DND-41 (cell line): ENCODE measurements at regions not wholly inside any gene's neighbourhood (a gene's known extent, or its start where the extent isn't known, plus 50 kb on each side); places are given as distances from the start of the nearest gene placed in this dataset.
A peak's percentile ranks its signal among the peaks of the same experiment; 100 is the strongest.

Experiments
- ATAC-seq: fragments of 200-7000 bp; cut with Tn5 transposase; 3 replicates; pipeline ENCODE4 v1.9.1; 2021; ENCODE audit warnings: low read depth; ENCODE audit not compliant: insufficient read depth
- DNase-seq: peaks from one replicate; pipeline ENCODE4 v3.0.0-alpha.2; 2020
- H2AFZ ChIP-seq: 2 replicates; pipeline ENCODE4 v1.6.0; 2012; ENCODE audit warnings: low read depth, low read length
- H3K27ac ChIP-seq: 2 replicates; pipeline ENCODE4 v1.5.1; 2012; ENCODE audit warnings: low read length, inconsistent platforms
- H3K27me3 ChIP-seq: fragments of 200-600 bp; sonication (generic); 2 replicates; pipeline ENCODE4 v1.6.0; 2012; ENCODE audit warnings: low read length, mild to moderate bottlenecking, inconsistent platforms; ENCODE audit not compliant: insufficient read depth, poor library complexity
- H3K36me3 ChIP-seq: 2 replicates; pipeline ENCODE4 v1.5.1; 2012; ENCODE audit warnings: low read length, inconsistent platforms; ENCODE audit not compliant: insufficient read depth
- H3K4me1 ChIP-seq: 2 replicates; pipeline ENCODE4 v1.5.1; 2012; ENCODE audit warnings: mild to moderate bottlenecking, low read length; ENCODE audit not compliant: insufficient read depth
- H3K4me2 ChIP-seq: 2 replicates; pipeline ENCODE4 v1.6.0; 2012; ENCODE audit warnings: mild to moderate bottlenecking, moderate library complexity, low read length, inconsistent platforms; ENCODE audit not compliant: insufficient read depth
- H3K4me3 ChIP-seq, 2 experiments: fragments of 200-600 bp in 1 of 2; shearing (Covaris generic) in 1 of 2; 2 replicates each; pipeline ENCODE4 v1.5.1; 2012 to 2016; ENCODE audit warnings: inconsistent platforms in 2 of 2, low read length in 2 of 2, mild to moderate bottlenecking in 2 of 2, low read depth in 1 of 2, moderate library complexity in 1 of 2
- H3K79me2 ChIP-seq: 2 replicates; pipeline ENCODE4 v1.6.0; 2012; ENCODE audit warnings: low read length, inconsistent platforms; ENCODE audit not compliant: insufficient read depth
- H3K9ac ChIP-seq: 2 replicates; pipeline ENCODE4 v1.6.0; 2012; ENCODE audit warnings: low read depth, mild to moderate bottlenecking, inconsistent platforms, low read length, moderate library complexity
- H3K9me3 ChIP-seq: 2 replicates; pipeline ENCODE4 v1.5.1; 2012; ENCODE audit warnings: low read length, moderate library complexity, mild to moderate bottlenecking, inconsistent platforms; ENCODE audit not compliant: insufficient read depth, severe bottlenecking
- H4K20me1 ChIP-seq: 2 replicates; pipeline ENCODE4 v1.6.0; 2012; ENCODE audit warnings: low read length; ENCODE audit not compliant: insufficient read depth
- EZH2 ChIP-seq: IDR thresholded peaks from 3 replicates; pipeline ENCODE4 v1.6.1; 2012; ENCODE audit warnings: borderline replicate concordance, low read depth, mild to moderate bottlenecking, moderate library complexity, low read length, inconsistent platforms; ENCODE audit not compliant: severe bottlenecking
- TF ChIP-seq, protein P1 (sequence below): IDR thresholded peaks from 2 replicates; pipeline ENCODE4 v1.5.1; 2012; ENCODE audit warnings: borderline replicate concordance, low read length, moderate library complexity, mild to moderate bottlenecking; ENCODE audit not compliant: poor library complexity, severe bottlenecking; ENCODE audit errors: extremely low read depth

DNA sequence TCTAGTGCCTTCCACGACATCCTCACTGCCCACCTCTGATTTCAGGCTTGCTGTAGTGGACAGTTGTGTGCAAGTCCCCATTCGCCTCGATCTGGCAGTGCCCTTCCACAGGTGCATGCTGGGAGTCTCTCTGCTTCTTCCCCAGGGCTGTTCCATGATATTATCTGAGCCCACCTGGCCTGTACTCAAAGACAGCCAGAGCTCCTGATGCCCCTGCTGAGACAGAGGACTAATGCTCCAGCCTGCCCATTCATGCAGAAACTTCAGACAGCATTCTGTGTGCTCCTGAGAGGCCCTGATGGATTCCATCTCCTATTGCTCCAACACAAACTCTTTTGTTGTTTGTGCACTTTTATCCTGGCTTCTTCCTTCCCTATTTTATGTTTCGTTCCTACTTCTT, 164.8 kb upstream of the PRSS58 start:
- peak overlapping the region; percentile 17; the same call in 1 of the 2 replicates for H3K9ac ChIP-seq
- H3K27ac ChIP-seq: peak overlapping the region; percentile 93
- no peaks in the 10 kb centered on the region for H3K27me3 ChIP-seq
- H2AFZ ChIP-seq: no peak overlapping the region
- no peak overlapping the region for H3K4me3 ChIP-seq
- peaks cover 96% of the 10 kb centered on the region for H3K4me1 ChIP-seq
- no peaks in the 10 kb centered on the region for H3K79me2 ChIP-seq
- no peaks in the 10 kb centered on the region for H3K9me3 ChIP-seq
- no peak for TF ChIP-seq EZH2
- TF ChIP-seq, protein P1, sequence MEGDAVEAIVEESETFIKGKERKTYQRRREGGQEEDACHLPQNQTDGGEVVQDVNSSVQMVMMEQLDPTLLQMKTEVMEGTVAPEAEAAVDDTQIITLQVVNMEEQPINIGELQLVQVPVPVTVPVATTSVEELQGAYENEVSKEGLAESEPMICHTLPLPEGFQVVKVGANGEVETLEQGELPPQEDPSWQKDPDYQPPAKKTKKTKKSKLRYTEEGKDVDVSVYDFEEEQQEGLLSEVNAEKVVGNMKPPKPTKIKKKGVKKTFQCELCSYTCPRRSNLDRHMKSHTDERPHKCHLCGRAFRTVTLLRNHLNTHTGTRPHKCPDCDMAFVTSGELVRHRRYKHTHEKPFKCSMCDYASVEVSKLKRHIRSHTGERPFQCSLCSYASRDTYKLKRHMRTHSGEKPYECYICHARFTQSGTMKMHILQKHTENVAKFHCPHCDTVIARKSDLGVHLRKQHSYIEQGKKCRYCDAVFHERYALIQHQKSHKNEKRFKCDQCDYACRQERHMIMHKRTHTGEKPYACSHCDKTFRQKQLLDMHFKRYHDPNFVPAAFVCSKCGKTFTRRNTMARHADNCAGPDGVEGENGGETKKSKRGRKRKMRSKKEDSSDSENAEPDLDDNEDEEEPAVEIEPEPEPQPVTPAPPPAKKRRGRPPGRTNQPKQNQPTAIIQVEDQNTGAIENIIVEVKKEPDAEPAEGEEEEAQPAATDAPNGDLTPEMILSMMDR: no peak
- DNase-seq: no peak
- H3K36me3 ChIP-seq: no peaks in the 10 kb centered on the region
- H4K20me1 ChIP-seq: no peaks in the 10 kb centered on the region
- H3K4me2 ChIP-seq: no peak overlapping the region
- ATAC-seq: no peak

DNA sequence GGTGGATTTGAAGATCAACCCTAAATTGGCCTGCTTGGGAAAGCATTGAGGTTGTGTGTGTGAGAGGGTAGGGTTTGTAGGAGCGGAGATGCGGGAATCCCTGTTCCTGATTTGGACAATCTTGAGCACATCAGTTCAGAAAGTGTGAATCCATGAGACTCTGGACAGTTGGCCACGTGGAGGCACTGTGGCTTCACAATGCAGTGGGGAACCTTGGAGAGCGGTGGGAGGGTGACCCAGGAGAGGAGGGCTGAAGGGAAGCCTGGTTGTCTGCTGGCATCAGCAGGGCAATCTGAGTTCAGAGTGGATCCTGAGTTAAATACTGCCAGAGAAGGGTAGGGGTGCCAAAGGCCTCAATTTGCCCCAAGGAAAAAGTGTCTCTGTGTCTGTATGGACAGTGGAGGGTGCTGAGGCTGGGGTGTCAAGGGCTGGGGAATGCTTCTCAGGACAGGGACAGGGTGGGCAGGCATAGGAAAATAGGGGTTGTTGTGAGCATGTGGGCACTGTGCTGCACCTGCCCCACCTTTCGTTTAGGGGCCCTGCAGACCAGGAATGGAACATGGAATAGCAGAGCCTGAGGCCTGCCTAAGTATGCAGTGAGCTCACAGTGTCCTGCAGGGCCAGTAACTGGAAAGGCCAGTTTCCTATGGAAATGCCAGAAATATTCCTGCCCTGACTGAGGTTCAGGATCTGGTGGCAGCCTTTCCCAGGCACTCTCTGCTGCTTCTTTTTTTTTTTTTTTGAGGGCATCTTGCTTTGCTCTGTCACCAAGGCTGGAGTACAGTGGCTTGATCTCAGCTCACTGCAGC, 162.9 kb upstream of the PRSS58 start:
- DNase-seq (peak; percentile 55), ATAC-seq (0 out of 3 replicates have a peak, but pooled peaks have one; percentile 12)
- Histone ChIP-seq H3K27ac (peak overlapping the region; percentile 92), H3K27me3 (no peaks in the 10 kb centered on the region), H3K9ac (peak overlapping the region; percentile 42), H3K4me2 (no peak overlapping the region), H3K4me1 (peaks cover 97% of the 10 kb centered on the region), H3K4me3 (no peak overlapping the region), H3K79me2 (no peaks in the 10 kb centered on the region), H4K20me1 (no peaks in the 10 kb centered on the region), H2AFZ (no peak overlapping the region), H3K36me3 (no peaks in the 10 kb centered on the region), H3K9me3 (no peaks in the 10 kb centered on the region)
- TF ChIP-seq EZH2: no peak
- TF ChIP-seq, protein P1: peak; percentile 60

DNA sequence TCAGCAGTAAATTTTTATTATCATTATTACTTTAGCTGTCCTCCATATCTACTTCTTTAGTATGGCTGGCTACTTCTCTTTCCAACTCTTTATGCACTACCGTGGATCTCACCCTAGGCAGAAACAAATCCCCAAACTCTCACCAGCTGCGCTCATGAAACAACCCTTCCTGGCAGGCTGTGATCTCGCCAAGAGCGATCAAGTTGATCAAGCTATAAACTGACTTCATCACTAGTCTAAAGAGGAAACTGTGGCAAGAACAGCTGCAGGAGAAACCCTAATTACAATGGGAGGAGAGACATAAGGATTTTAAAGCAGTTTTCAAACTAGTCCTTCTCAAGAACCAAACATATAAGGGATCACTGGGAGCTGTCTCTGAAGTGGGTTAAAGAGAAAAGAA, 160.5 kb upstream of the PRSS58 start:
- Histone ChIP-seq H3K4me1 (peaks cover 98% of the 10 kb centered on the region), H3K9ac (peak overlapping the region; percentile 56), H3K4me3 (peak overlapping the region in 1 of 2 experiments; percentile 32; a peak in 2 of 4 replicates), H2AFZ (no peak overlapping the region), H3K4me2 (peak overlapping the region; percentile 58), H4K20me1 (no peaks in the 10 kb centered on the region), H3K79me2 (no peaks in the 10 kb centered on the region), H3K36me3 (no peaks in the 10 kb centered on the region), H3K27me3 (no peaks in the 10 kb centered on the region), H3K9me3 (no peaks in the 10 kb centered on the region), H3K27ac (peak overlapping the region; percentile 92)
- DNase-seq (peak; percentile 76), ATAC-seq (peak; percentile 83)
- no peak for TF ChIP-seq EZH2
- TF ChIP-seq, protein P1: no peak
